HUDEP-2 (cell line): ENCODE measurements at regions not wholly inside any gene's neighbourhood (a gene's known extent, or its start where the extent isn't known, plus 50 kb on each side); places are given as distances from the start of the nearest gene placed in this dataset.

ENCODE experiments used
- DNase-seq, 76 experiments: peaks; one replicate each; lab custom pipeline; 2025; ENCODE audit not compliant: unreplicated experiment in 76 of 76; lab: John Stamatoyannopoulos, UW

GRCh38 chr1:214816603-214817002 lies 213.6 kb downstream of the CENPF start:
- DNase-seq = no peak

GRCh38 chr1:214823311-214824117 lies 220.5 kb downstream of the CENPF start:
- DNase-seq = peak in 8 of 76 experiments; percentile 1 to 25 (median 10)

- DNase-seq = no peak
These were observed 221.8 kb downstream of the CENPF start for GRCh38 chr1:214824763-214825162.

- no peak for DNase-seq
These were observed 223.6 kb downstream of the CENPF start for GRCh38 chr1:214826619-214827018.

- DNase-seq = no peak
These were observed 224.9 kb downstream of the CENPF start for GRCh38 chr1:214827883-214828282.

- no peak for DNase-seq
These were observed 227.9 kb downstream of the CENPF start for GRCh38 chr1:214830941-214831340.

- DNase-seq = no peak
These were observed 229.0 kb downstream of the CENPF start for GRCh38 chr1:214831956-214832355.

- no peak for DNase-seq
These were observed 230.3 kb downstream of the CENPF start for GRCh38 chr1:214833178-214833756.

GRCh38 chr1:214837376-214837775 lies 234.4 kb downstream of the CENPF start:
- DNase-seq = no peak

- DNase-seq = no peak
These were observed 235.4 kb downstream of the CENPF start for GRCh38 chr1:214838351-214838750.

- DNase-seq = no peak
These were observed 237.4 kb downstream of the CENPF start for GRCh38 chr1:214840356-214840755.

GRCh38 chr1:214842856-214843255 lies 239.7 kb upstream of the KCNK2 start:
- no peak for DNase-seq

- DNase-seq = no peak
These were observed 239.3 kb upstream of the KCNK2 start for GRCh38 chr1:214843281-214843680.

- no peak for DNase-seq
These were observed 238.2 kb upstream of the KCNK2 start for GRCh38 chr1:214844319-214844718.

GRCh38 chr1:214846276-214846675 lies 236.3 kb upstream of the KCNK2 start:
- no peak for DNase-seq

GRCh38 chr1:214847071-214847810 lies 235.3 kb upstream of the KCNK2 start:
- no peak for DNase-seq

- DNase-seq = no peak
These were observed 234.4 kb upstream of the KCNK2 start for GRCh38 chr1:214848101-214848500.

- DNase-seq = no peak
These were observed 232.0 kb upstream of the KCNK2 start for GRCh38 chr1:214850432-214851050.

GRCh38 chr1:214853340-214853739 lies 229.2 kb upstream of the KCNK2 start:
- DNase-seq = no peak

GRCh38 chr1:214854126-214854875 lies 228.2 kb upstream of the KCNK2 start:
- DNase-seq = no peak

- DNase-seq = no peak
These were observed 225.7 kb upstream of the KCNK2 start for GRCh38 chr1:214856843-214857242.
